ENCODE measurements at regions not wholly inside any gene's neighbourhood (a gene's known extent, or its start where the extent isn't known, plus 50 kb on each side); places are given as distances from the start of the nearest gene placed in this dataset.

GRCh38 chr14:62453226-62453625, 592.0 kb downstream of the KCNH5 start:
- Histone ChIP-seq H3K9me3 (no peaks in the 10 kb centered on the region), H3K36me3 (ENCODE audit: control insufficient read depth, insufficient read depth, low read length) (no peaks in the 10 kb centered on the region), H3K4me1 (no peaks in the 10 kb centered on the region), H3K27me3 (replicated peaks; ENCODE audit: control insufficient read depth, insufficient read depth, low read length) (no peaks in the 10 kb centered on the region), H3K4me3 (ENCODE audit: low read depth, low read length) (no peak overlapping the region)
- POLR2A ChIA-PET, result no interaction called here
- intact Hi-C loops (cut with micrococcal nuclease; ENCODE audit: unreplicated experiment), result no loop called here
- no TSS peak for BruUV-seq (replicated peaks)
- no peaks in the 10 kb centered on the region for H3K4me1 Mint-ChIP-seq (ENCODE audit: low read depth, unreplicated experiment)
- no peak overlapping the region for H3K27ac Mint-ChIP-seq (ENCODE audit: unreplicated experiment)
- no peaks in the 10 kb centered on the region for H3K27me3 Mint-ChIP-seq (ENCODE audit: insufficient read depth, unreplicated experiment)
- no peaks in the 10 kb centered on the region for H3K9me3 Mint-ChIP-seq (ENCODE audit: unreplicated experiment)
- CTCF ChIA-PET, result no interaction called here
- no peak overlapping the region for H3K4me3 Mint-ChIP-seq (ENCODE audit: unreplicated experiment)
- DNase-seq, result no peak
- no peaks in the 10 kb centered on the region for H3K36me3 Mint-ChIP-seq (ENCODE audit: insufficient read depth, unreplicated experiment)
- TF ChIP-seq CTCF (IDR thresholded peaks at IDR 0.05; ENCODE audit: insufficient read depth in 1 of 2, low read depth in 1 of 2, low read length in 1 of 2, severe bottlenecking in 1 of 2, unreplicated experiment in 1 of 2), result no peak

GRCh38 chr14:62455446-62455845, 589.8 kb downstream of the KCNH5 start:
- no peak for TF ChIP-seq CTCF (IDR thresholded peaks at IDR 0.05; ENCODE audit: insufficient read depth in 1 of 2, low read depth in 1 of 2, low read length in 1 of 2, severe bottlenecking in 1 of 2, unreplicated experiment in 1 of 2)
- Histone ChIP-seq H3K4me3 (ENCODE audit: low read depth, low read length) (no peak overlapping the region), H3K36me3 (ENCODE audit: control insufficient read depth, insufficient read depth, low read length) (no peaks in the 10 kb centered on the region), H3K27me3 (replicated peaks; ENCODE audit: control insufficient read depth, insufficient read depth, low read length) (no peaks in the 10 kb centered on the region), H3K4me1 (no peaks in the 10 kb centered on the region), H3K9me3 (no peaks in the 10 kb centered on the region)
- H3K36me3 Mint-ChIP-seq (ENCODE audit: insufficient read depth, unreplicated experiment), result no peaks in the 10 kb centered on the region
- no peaks in the 10 kb centered on the region for H3K4me1 Mint-ChIP-seq (ENCODE audit: low read depth, unreplicated experiment)
- no TSS peak for BruUV-seq (replicated peaks)
- ChIA-PET CTCF (no interaction called here), POLR2A (no interaction called here)
- no peak overlapping the region for H3K27ac Mint-ChIP-seq (ENCODE audit: unreplicated experiment)
- no peak for DNase-seq
- no peaks in the 10 kb centered on the region for H3K27me3 Mint-ChIP-seq (ENCODE audit: insufficient read depth, unreplicated experiment)
- no peaks in the 10 kb centered on the region for H3K9me3 Mint-ChIP-seq (ENCODE audit: unreplicated experiment)
- H3K4me3 Mint-ChIP-seq (ENCODE audit: unreplicated experiment), result no peak overlapping the region
- intact Hi-C loops (cut with micrococcal nuclease; ENCODE audit: unreplicated experiment), result no loop called here

- no peaks in the 10 kb centered on the region for H3K27me3 Mint-ChIP-seq (ENCODE audit: insufficient read depth, unreplicated experiment)
- H3K4me3 Mint-ChIP-seq (ENCODE audit: unreplicated experiment), result no peak overlapping the region
Observed at GRCh38 chr14:62462988-62463387, 582.3 kb downstream of the KCNH5 start.

More at GRCh38 chr14:62462988-62463387, 582.3 kb downstream of the KCNH5 start:
- no peaks in the 10 kb centered on the region for H3K4me1 ChIP-seq
- POLR2A ChIA-PET, result no interaction called here
- no peaks in the 10 kb centered on the region for H3K27me3 ChIP-seq (replicated peaks; ENCODE audit: control insufficient read depth, insufficient read depth, low read length)
- DNase-seq, result no peak
- H3K4me3 ChIP-seq (ENCODE audit: low read depth, low read length), result no peak overlapping the region
- no peaks in the 10 kb centered on the region for H3K36me3 ChIP-seq (ENCODE audit: control insufficient read depth, insufficient read depth, low read length)
- no peak for TF ChIP-seq CTCF (IDR thresholded peaks at IDR 0.05; ENCODE audit: insufficient read depth in 1 of 2, low read depth in 1 of 2, low read length in 1 of 2, severe bottlenecking in 1 of 2, unreplicated experiment in 1 of 2)
- H3K4me1 Mint-ChIP-seq (ENCODE audit: low read depth, unreplicated experiment), result no peaks in the 10 kb centered on the region
- CTCF ChIA-PET, result no interaction called here
- intact Hi-C loops (cut with micrococcal nuclease; ENCODE audit: unreplicated experiment), result no loop called here
- no peaks in the 10 kb centered on the region for H3K9me3 ChIP-seq
- H3K9me3 Mint-ChIP-seq (ENCODE audit: unreplicated experiment), result no peaks in the 10 kb centered on the region
- no TSS peak for BruUV-seq (replicated peaks)
- H3K27ac Mint-ChIP-seq (ENCODE audit: unreplicated experiment), result no peak overlapping the region
- no peaks in the 10 kb centered on the region for H3K36me3 Mint-ChIP-seq (ENCODE audit: insufficient read depth, unreplicated experiment)
